ENCODE measurements at regions not wholly inside any gene's neighbourhood (a gene's known extent, or its start where the extent isn't known, plus 50 kb on each side); places are given as distances from the start of the nearest gene placed in this dataset.

- ATAC-seq, result no peak
- H3K36me3 ChIP-seq (ENCODE audit: control insufficient read depth, insufficient read depth, low read length), result no peaks in the 10 kb centered on the region
- no peaks in the 10 kb centered on the region for H3K4me1 Mint-ChIP-seq
- no peak overlapping the region for H3K27ac ChIP-seq (ENCODE audit: low read length)
- H3K9me3 Mint-ChIP-seq, result peaks cover 7 to 10% of the 10 kb centered on the region in 2 donors
- no peak overlapping the region for H3K4me3 Mint-ChIP-seq
- no peaks in the 10 kb centered on the region for H3K27me3 ChIP-seq (ENCODE audit: control insufficient read depth, insufficient read depth, low read length)
- no peak for TF ChIP-seq CTCF (IDR thresholded peaks at IDR 0.05)
- no peaks in the 10 kb centered on the region for H3K9me3 ChIP-seq (ENCODE audit: control insufficient read depth, insufficient read depth, low read length)
- no peaks in the 10 kb centered on the region for H3K4me1 ChIP-seq (ENCODE audit: control insufficient read depth, insufficient read depth, low read length)
- intact Hi-C loops (cut with micrococcal nuclease), result no loop called here
- 100% methylated on average over 1 of the region's 1 CpG for WGBS (ENCODE audit: insufficient coverage)
- no peaks in the 10 kb centered on the region for H3K27me3 Mint-ChIP-seq (ENCODE audit: low read depth in 2 of 2)
- no peak for DNase-seq
- H3K4me3 ChIP-seq (ENCODE audit: low read length), result no peak overlapping the region
- no peaks in the 10 kb centered on the region for H3K36me3 Mint-ChIP-seq
- H3K27ac Mint-ChIP-seq, result no peak overlapping the region
These were observed 506.1 kb upstream of the FZD8 start for GRCh38 chr10:36148207-36148606.

DNA sequence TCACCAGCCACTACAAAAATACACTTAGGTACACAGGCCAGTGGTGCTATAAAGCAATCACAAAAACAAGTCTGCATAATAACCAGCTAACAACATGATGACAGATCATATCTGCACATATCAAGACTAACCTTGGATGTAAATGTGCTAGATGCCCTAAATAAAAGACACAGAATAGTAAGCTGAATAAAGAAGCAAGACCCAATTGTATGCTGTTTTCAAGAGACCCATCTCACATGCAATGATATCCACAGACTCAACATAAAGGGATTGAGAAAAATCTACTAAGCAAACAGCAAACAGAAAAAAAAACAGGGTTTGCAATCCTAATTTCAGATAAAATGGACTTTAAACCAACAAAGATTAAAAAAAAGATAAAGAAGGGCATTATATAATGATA lies 505.4 kb upstream of the FZD8 start:
- H3K36me3 ChIP-seq (ENCODE audit: control insufficient read depth, insufficient read depth, low read length), result no peaks in the 10 kb centered on the region
- no peak overlapping the region for H3K27ac Mint-ChIP-seq
- H3K4me1 Mint-ChIP-seq, result no peaks in the 10 kb centered on the region
- no peaks in the 10 kb centered on the region for H3K27me3 ChIP-seq (ENCODE audit: control insufficient read depth, insufficient read depth, low read length)
- intact Hi-C loops (cut with micrococcal nuclease), result no loop called here
- H3K36me3 Mint-ChIP-seq, result no peaks in the 10 kb centered on the region
- no peaks in the 10 kb centered on the region for H3K4me1 ChIP-seq (ENCODE audit: control insufficient read depth, insufficient read depth, low read length)
- no peak overlapping the region for H3K27ac ChIP-seq (ENCODE audit: low read length)
- peaks cover 7 to 10% of the 10 kb centered on the region in 2 donors for H3K9me3 Mint-ChIP-seq
- ATAC-seq, result no peak
- no peaks in the 10 kb centered on the region for H3K27me3 Mint-ChIP-seq (ENCODE audit: low read depth in 2 of 2)
- no peak overlapping the region for H3K4me3 Mint-ChIP-seq
- DNase-seq, result no peak
- no peak overlapping the region for H3K4me3 ChIP-seq (ENCODE audit: low read length)
- no peak for TF ChIP-seq CTCF (IDR thresholded peaks at IDR 0.05)
- H3K9me3 ChIP-seq (ENCODE audit: control insufficient read depth, insufficient read depth, low read length), result no peaks in the 10 kb centered on the region

GRCh38 chr10:36141856-36142560 lies 499.9 kb upstream of the FZD8 start:
- no peak for TF ChIP-seq CTCF (IDR thresholded peaks at IDR 0.05)
- Mint-ChIP-seq H3K36me3 (no peaks in the 10 kb centered on the region), H3K4me1 (no peaks in the 10 kb centered on the region), H3K4me3 (no peak overlapping the region), H3K9me3 (peaks cover 7 to 13% of the 10 kb centered on the region in 2 donors), H3K27ac (no peak overlapping the region), H3K27me3 (ENCODE audit: low read depth in 2 of 2) (no peaks in the 10 kb centered on the region)
- 87% methylated on average over 7 of the region's 7 CpGs for WGBS (ENCODE audit: insufficient coverage)
- Histone ChIP-seq H3K27me3 (ENCODE audit: control insufficient read depth, insufficient read depth, low read length) (no peaks in the 10 kb centered on the region), H3K27ac (ENCODE audit: low read length) (no peak overlapping the region), H3K9me3 (ENCODE audit: control insufficient read depth, insufficient read depth, low read length) (peaks cover 3% of the 10 kb centered on the region), H3K4me1 (ENCODE audit: control insufficient read depth, insufficient read depth, low read length) (no peaks in the 10 kb centered on the region), H3K36me3 (ENCODE audit: control insufficient read depth, insufficient read depth, low read length) (no peaks in the 10 kb centered on the region), H3K4me3 (ENCODE audit: low read length) (no peak overlapping the region)
- intact Hi-C loops (cut with micrococcal nuclease), result no loop called here
- DNase-seq, result no peak
- ATAC-seq, result no peak

- Histone ChIP-seq H3K27ac (ENCODE audit: low read length) (no peak overlapping the region), H3K9me3 (ENCODE audit: control insufficient read depth, insufficient read depth, low read length) (no peaks in the 10 kb centered on the region), H3K27me3 (ENCODE audit: control insufficient read depth, insufficient read depth, low read length) (no peaks in the 10 kb centered on the region), H3K36me3 (ENCODE audit: control insufficient read depth, insufficient read depth, low read length) (no peaks in the 10 kb centered on the region), H3K4me1 (ENCODE audit: control insufficient read depth, insufficient read depth, low read length) (no peaks in the 10 kb centered on the region), H3K4me3 (ENCODE audit: low read length) (no peak overlapping the region)
- intact Hi-C loops (cut with micrococcal nuclease), result no loop called here
- DNase-seq (no peak), ATAC-seq (no peak)
- 82% methylated on average over 2 of the region's 4 CpGs for WGBS (ENCODE audit: insufficient coverage)
- Mint-ChIP-seq H3K27ac (no peak overlapping the region), H3K4me3 (no peak overlapping the region), H3K36me3 (no peaks in the 10 kb centered on the region), H3K9me3 (peaks cover 0 to 4% of the 10 kb centered on the region in 2 donors), H3K4me1 (no peaks in the 10 kb centered on the region), H3K27me3 (ENCODE audit: low read depth in 2 of 2) (no peaks in the 10 kb centered on the region)
- TF ChIP-seq CTCF (IDR thresholded peaks at IDR 0.05), result no peak
These were observed 487.0 kb upstream of the FZD8 start for GRCh38 chr10:36129051-36129450.

All from natural killer cell (primary cell).